CD4-positive, CD25-positive, alpha-beta regulatory T cell (primary cell): ENCODE measurements at regions not wholly inside any gene's neighbourhood (a gene's known extent, or its start where the extent isn't known, plus 50 kb on each side); places are given as distances from the start of the nearest gene placed in this dataset.

Source experiments
- ATAC-seq, 2 donors: fragments of 150-1000 bp; cut with Tn5 transposase; one replicate each; pipeline ENCODE4 v1.10.0; 2021; ENCODE audit warnings: low read depth in 2 of 2, moderate number of reproducible peaks in 2 of 2, moderate library complexity in 1 of 2
- DNase-seq, 3 donors: peaks; one replicate each; pipeline versions ENCODE4 v3.0.0 to v3.0.0-alpha.2; 2012 to 2022; ENCODE audit warnings: mixed read lengths in 1 of 3
- H3K27ac ChIP-seq: one replicate; pipeline ENCODE4 v1.7.0; 2013; ENCODE audit warnings: mild to moderate bottlenecking, low read length; ENCODE audit not compliant: insufficient read depth, poor library complexity, severe bottlenecking
- H3K27me3 ChIP-seq: one replicate; pipeline ENCODE4 v1.7.0; 2013; ENCODE audit warnings: low read length; ENCODE audit not compliant: control insufficient read depth, insufficient read depth
- H3K36me3 ChIP-seq: one replicate; pipeline ENCODE4 v1.7.0; 2013; ENCODE audit warnings: mild to moderate bottlenecking, low read length, moderate library complexity; ENCODE audit not compliant: control insufficient read depth, insufficient read depth
- H3K4me1 ChIP-seq: 2 replicates; pipeline ENCODE4 v1.7.0; 2013; ENCODE audit warnings: mild to moderate bottlenecking, low read length; ENCODE audit not compliant: insufficient read depth, control insufficient read depth, poor library complexity, severe bottlenecking
- H3K4me3 ChIP-seq: one replicate; pipeline ENCODE4 v1.7.0; 2013; ENCODE audit warnings: low read depth, mild to moderate bottlenecking, low read length, moderate library complexity
- H3K9me3 ChIP-seq, 2 experiments: 1 replicate in 1 of 2; 2 replicates in 1 of 2; pipeline ENCODE4 v1.7.0; 2013; ENCODE audit warnings: low read length in 2 of 2, mild to moderate bottlenecking in 1 of 2, moderate library complexity in 1 of 2; ENCODE audit not compliant: control insufficient read depth in 2 of 2
- H3K27ac Mint-ChIP-seq, 3 donors: one replicate each; pipeline ENCODE4 v1.8.0; 2020 to 2022; ENCODE audit warnings: mild to moderate bottlenecking in 3 of 3, mixed read lengths in 3 of 3, moderate library complexity in 2 of 3
- H3K27me3 Mint-ChIP-seq: one replicate; pipeline ENCODE4 v1.8.0; 2022; ENCODE audit warnings: mild to moderate bottlenecking, mixed read lengths
- H3K36me3 Mint-ChIP-seq: one replicate; pipeline ENCODE4 v1.8.0; 2020; ENCODE audit warnings: mixed read lengths
- H3K4me1 Mint-ChIP-seq, 4 donors: one replicate each; pipeline ENCODE4 v1.8.0; 2020 to 2022; ENCODE audit warnings: mixed read lengths in 4 of 4, mild to moderate bottlenecking in 1 of 4
- H3K4me3 Mint-ChIP-seq, 4 donors: one replicate each; pipeline ENCODE4 v1.8.0; 2020 to 2022; ENCODE audit warnings: mild to moderate bottlenecking in 4 of 4, mixed read lengths in 4 of 4, moderate library complexity in 3 of 4
- H3K9me3 Mint-ChIP-seq, 7 donors: one replicate each; pipeline ENCODE4 v1.8.0; 2020 to 2022; ENCODE audit warnings: mixed read lengths in 7 of 7, mild to moderate bottlenecking in 3 of 7, moderate library complexity in 2 of 7

DNA sequence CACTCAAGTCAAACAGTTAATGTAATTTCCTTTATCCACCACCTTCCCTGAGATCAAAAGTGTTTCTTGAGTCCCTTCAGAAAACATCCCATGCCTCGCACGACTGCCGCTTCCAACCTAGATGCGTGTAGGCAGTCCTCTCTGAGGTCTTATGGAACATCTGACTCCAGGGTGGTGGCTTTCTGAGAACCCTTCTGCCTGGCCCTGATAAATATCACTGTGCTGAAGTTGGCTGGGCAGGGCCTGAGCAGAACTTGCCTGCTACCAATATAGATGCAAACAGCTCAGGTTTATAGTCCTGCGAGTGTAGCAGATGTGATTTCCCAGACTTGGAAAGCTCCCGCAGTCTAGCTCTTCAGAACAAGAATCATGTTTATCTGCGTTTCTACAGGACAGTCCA lies 61.1 kb upstream of the GPR12 start:
- H3K27ac ChIP-seq = no peak overlapping the region
- H3K4me1 ChIP-seq = no peaks in the 10 kb centered on the region
- H3K4me3 ChIP-seq = no peak overlapping the region
- H3K4me3 Mint-ChIP-seq = no peak overlapping the region
- DNase-seq = no peak
- H3K4me1 Mint-ChIP-seq = no peaks in the 10 kb centered on the region
- H3K27me3 Mint-ChIP-seq = no peaks in the 10 kb centered on the region
- no peak overlapping the region for H3K27ac Mint-ChIP-seq
- H3K9me3 ChIP-seq = no peaks in the 10 kb centered on the region
- H3K9me3 Mint-ChIP-seq = peaks cover 0 to 2% (median 0%) of the 10 kb centered on the region in 7 donors
- H3K36me3 Mint-ChIP-seq = no peaks in the 10 kb centered on the region
- H3K36me3 ChIP-seq = no peaks in the 10 kb centered on the region
- H3K27me3 ChIP-seq = no peaks in the 10 kb centered on the region
- no peak for ATAC-seq

DNA sequence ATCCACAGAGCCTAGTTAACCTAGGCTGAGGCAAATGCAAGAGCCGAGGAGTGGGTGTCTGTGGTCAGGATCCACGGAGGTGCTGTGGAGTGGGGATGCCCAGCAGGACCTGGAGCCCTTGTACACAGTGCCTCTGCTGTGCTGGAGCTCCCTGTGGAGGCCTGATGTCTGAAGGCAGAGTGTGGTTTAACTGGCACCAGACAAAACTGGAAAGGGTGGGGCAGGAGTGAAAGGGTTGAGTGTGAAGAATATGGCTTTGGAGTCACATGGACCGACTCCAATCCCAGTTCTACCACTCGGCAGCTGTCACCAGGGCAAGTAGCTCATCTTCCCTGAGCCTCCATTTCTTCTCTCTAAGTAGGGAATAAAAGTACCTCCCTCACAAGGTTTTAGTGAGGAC lies 60.3 kb upstream of the GPR12 start:
- Histone ChIP-seq H3K4me1 (no peaks in the 10 kb centered on the region), H3K27me3 (no peaks in the 10 kb centered on the region), H3K36me3 (no peaks in the 10 kb centered on the region), H3K4me3 (no peak overlapping the region), H3K9me3 (no peaks in the 10 kb centered on the region), H3K27ac (no peak overlapping the region)
- Mint-ChIP-seq H3K27me3 (no peaks in the 10 kb centered on the region), H3K4me3 (no peak overlapping the region), H3K9me3 (peaks cover 0 to 2% (median 0%) of the 10 kb centered on the region in 7 donors), H3K36me3 (no peaks in the 10 kb centered on the region), H3K27ac (no peak overlapping the region), H3K4me1 (no peaks in the 10 kb centered on the region)
- DNase-seq (no peak), ATAC-seq (no peak)

- ATAC-seq = no peak
- no peak for DNase-seq
- H3K27ac Mint-ChIP-seq = no peak overlapping the region
- Histone ChIP-seq H3K27ac (no peak overlapping the region), H3K4me3 (no peak overlapping the region), H3K27me3 (no peaks in the 10 kb centered on the region), H3K4me1 (no peaks in the 10 kb centered on the region), H3K36me3 (no peaks in the 10 kb centered on the region), H3K9me3 (no peaks in the 10 kb centered on the region)
- no peaks in the 10 kb centered on the region for H3K27me3 Mint-ChIP-seq
- peaks cover 0 to 2% (median 0%) of the 10 kb centered on the region in 7 donors for H3K9me3 Mint-ChIP-seq
- no peak overlapping the region for H3K4me3 Mint-ChIP-seq
- H3K36me3 Mint-ChIP-seq = no peaks in the 10 kb centered on the region
- no peaks in the 10 kb centered on the region for H3K4me1 Mint-ChIP-seq
These were observed 58.5 kb upstream of the GPR12 start for GRCh38 chr13:26819046-26819445.

DNA sequence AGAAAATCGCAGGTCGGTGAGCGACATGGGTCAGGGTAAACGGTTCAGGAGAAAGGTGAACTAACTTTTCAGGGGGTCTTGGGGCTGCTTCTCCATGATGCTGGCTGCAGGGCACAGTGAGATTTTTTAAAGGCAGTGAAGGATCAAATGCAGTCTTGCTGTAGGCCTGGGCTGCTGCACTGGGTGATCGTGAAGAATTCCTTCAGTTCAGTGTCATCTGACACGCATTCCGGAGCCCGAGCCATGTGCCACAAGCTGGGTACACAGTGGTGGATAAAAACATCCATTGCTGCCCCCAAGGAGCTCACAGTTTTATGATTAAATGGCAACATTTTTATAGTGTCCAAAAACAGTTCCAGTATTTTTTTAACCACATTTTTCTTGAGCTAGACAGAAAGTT lies 56.3 kb upstream of the GPR12 start:
- ATAC-seq (no peak), DNase-seq (no peak)
- H3K4me3 ChIP-seq = no peak overlapping the region
- H3K9me3 Mint-ChIP-seq = peaks cover 0 to 2% (median 0%) of the 10 kb centered on the region in 7 donors
- no peak overlapping the region for H3K27ac Mint-ChIP-seq
- H3K4me1 ChIP-seq = no peaks in the 10 kb centered on the region
- H3K4me1 Mint-ChIP-seq = no peaks in the 10 kb centered on the region
- H3K36me3 ChIP-seq = no peaks in the 10 kb centered on the region
- no peaks in the 10 kb centered on the region for H3K27me3 Mint-ChIP-seq
- H3K9me3 ChIP-seq = no peaks in the 10 kb centered on the region
- H3K36me3 Mint-ChIP-seq = no peaks in the 10 kb centered on the region
- H3K27ac ChIP-seq = no peak overlapping the region
- H3K4me3 Mint-ChIP-seq = no peak overlapping the region
- H3K27me3 ChIP-seq = no peaks in the 10 kb centered on the region

- Histone ChIP-seq H3K27me3 (peaks cover 8% of the 10 kb centered on the region), H3K4me1 (no peaks in the 10 kb centered on the region), H3K36me3 (no peaks in the 10 kb centered on the region), H3K27ac (no peak overlapping the region), H3K4me3 (no peak overlapping the region), H3K9me3 (no peaks in the 10 kb centered on the region)
- no peaks in the 10 kb centered on the region for H3K36me3 Mint-ChIP-seq
- H3K4me1 Mint-ChIP-seq = no peaks in the 10 kb centered on the region
- ATAC-seq (no peak), DNase-seq (no peak)
- H3K9me3 Mint-ChIP-seq = peaks cover 0 to 5% (median 0%) of the 10 kb centered on the region in 7 donors
- H3K4me3 Mint-ChIP-seq = no peak overlapping the region
- peaks cover 1% of the 10 kb centered on the region for H3K27me3 Mint-ChIP-seq
- no peak overlapping the region for H3K27ac Mint-ChIP-seq
These were observed 53.4 kb upstream of the GPR12 start for GRCh38 chr13:26813980-26814348.

- no peaks in the 10 kb centered on the region for H3K4me1 ChIP-seq
- H3K9me3 ChIP-seq = no peaks in the 10 kb centered on the region
- H3K27me3 ChIP-seq = peaks cover 8% of the 10 kb centered on the region
- H3K36me3 ChIP-seq = no peaks in the 10 kb centered on the region
- no peak overlapping the region for H3K27ac ChIP-seq
- no peak for ATAC-seq
- no peaks in the 10 kb centered on the region for H3K36me3 Mint-ChIP-seq
- peaks cover 0 to 5% (median 0%) of the 10 kb centered on the region in 7 donors for H3K9me3 Mint-ChIP-seq
- H3K27me3 Mint-ChIP-seq = peaks cover 6% of the 10 kb centered on the region
- no peak for DNase-seq
- H3K4me1 Mint-ChIP-seq = no peaks in the 10 kb centered on the region
- H3K4me3 ChIP-seq = no peak overlapping the region
- no peak overlapping the region for H3K27ac Mint-ChIP-seq
- H3K4me3 Mint-ChIP-seq = no peak overlapping the region
These were observed 52.9 kb upstream of the GPR12 start for GRCh38 chr13:26813321-26813979.

GRCh38 chr13:26811581-26811980 lies 51.0 kb upstream of the GPR12 start:
- peaks cover 8% of the 10 kb centered on the region for H3K27me3 ChIP-seq
- Mint-ChIP-seq H3K9me3 (peaks cover 0 to 5% (median 0%) of the 10 kb centered on the region in 7 donors), H3K36me3 (no peaks in the 10 kb centered on the region), H3K27ac (no peak overlapping the region), H3K4me3 (no peak overlapping the region), H3K27me3 (peaks cover 12% of the 10 kb centered on the region), H3K4me1 (no peaks in the 10 kb centered on the region)
- no peaks in the 10 kb centered on the region for H3K9me3 ChIP-seq
- no peak overlapping the region for H3K4me3 ChIP-seq
- DNase-seq = no peak
- no peak overlapping the region for H3K27ac ChIP-seq
- H3K4me1 ChIP-seq = no peaks in the 10 kb centered on the region
- ATAC-seq = no peak
- no peaks in the 10 kb centered on the region for H3K36me3 ChIP-seq
